PFSK-1 (cell line): ENCODE measurements at regions not wholly inside any gene's neighbourhood (a gene's known extent, or its start where the extent isn't known, plus 50 kb on each side); places are given as distances from the start of the nearest gene placed in this dataset.

ENCODE experiments used
- FOXP2 ChIP-seq: optimal IDR thresholded peaks from 2 replicates; pipeline ENCODE3; 2011; ENCODE audit warnings: borderline replicate concordance, control low read depth, inconsistent platforms; ENCODE audit not compliant: insufficient read depth; ENCODE audit errors: extremely low read length, extremely low read depth
- POLR2AphosphoS5 ChIP-seq: IDR thresholded peaks from 2 replicates; pipeline ENCODE4 v1.6.1; 2012; ENCODE audit warnings: low read depth, mild to moderate bottlenecking, control low read depth, low read length, moderate library complexity
- REST ChIP-seq, 2 experiments: IDR thresholded peaks; 2 replicates each; pipeline versions ENCODE4 v1.6.1 to v1.8.0; 2011 to 2012; ENCODE audit warnings: low read depth in 2 of 2, low read length in 2 of 2, control low read depth in 1 of 2, inconsistent platforms in 1 of 2, mild to moderate bottlenecking in 1 of 2, moderate library complexity in 1 of 2; ENCODE audit not compliant: insufficient read depth in 1 of 2
- SIN3A ChIP-seq: IDR thresholded peaks from 2 replicates; pipeline ENCODE4 v1.6.1; 2012; ENCODE audit warnings: mild to moderate bottlenecking, low read length, moderate library complexity, borderline replicate concordance; ENCODE audit not compliant: insufficient read depth
- TAF1 ChIP-seq: IDR thresholded peaks from 2 replicates; pipeline ENCODE4 v1.6.1; 2012; ENCODE audit warnings: low read length, control low read depth, borderline replicate concordance; ENCODE audit not compliant: insufficient read depth

GRCh38 chr7:119167431-119167830 is 942.9 kb downstream of the ANKRD7 start:
- no peak for TF ChIP-seq SIN3A
- TF ChIP-seq TAF1: no peak
- TF ChIP-seq FOXP2: no peak
- no peak for TF ChIP-seq POLR2AphosphoS5
- TF ChIP-seq REST (IDR thresholded peaks at IDR 0.05; ENCODE audit: insufficient read depth in 1 of 2, low read depth in 2 of 2, low read length in 2 of 2): no peak

- TF ChIP-seq POLR2AphosphoS5 (no peak), REST (IDR thresholded peaks at IDR 0.05; ENCODE audit: insufficient read depth in 1 of 2, low read depth in 2 of 2, low read length in 2 of 2) (no peak)
Observed at GRCh38 chr7:119172043-119172442, 947.5 kb downstream of the ANKRD7 start.

- no peak for TF ChIP-seq TAF1
- no peak for TF ChIP-seq SIN3A
- no peak for TF ChIP-seq POLR2AphosphoS5
- TF ChIP-seq REST (IDR thresholded peaks at IDR 0.05; ENCODE audit: insufficient read depth in 1 of 2, low read depth in 2 of 2, low read length in 2 of 2): no peak
- TF ChIP-seq FOXP2: no peak
Observed at GRCh38 chr7:119175911-119176627, 951.6 kb downstream of the ANKRD7 start.

- TF ChIP-seq TAF1: no peak
- no peak for TF ChIP-seq SIN3A
- no peak for TF ChIP-seq REST (IDR thresholded peaks at IDR 0.05; ENCODE audit: insufficient read depth in 1 of 2, low read depth in 2 of 2, low read length in 2 of 2)
- TF ChIP-seq FOXP2: no peak
- no peak for TF ChIP-seq POLR2AphosphoS5
Observed at GRCh38 chr7:119177863-119178262, 953.4 kb downstream of the ANKRD7 start.
